Inflammatory macrophage (primary cell): ENCODE measurements at regions not wholly inside any gene's neighbourhood (a gene's known extent, or its start where the extent isn't known, plus 50 kb on each side); places are given as distances from the start of the nearest gene placed in this dataset.
"Not testable (repeated sequence)": the region's sequence is repeated elsewhere in the genome, so short reads cannot be mapped to it uniquely, and the experiment has no call there.

Experiments
- DNase-seq, 2 donors: peaks; one replicate each; pipeline ENCODE4 v3.0.0-alpha.2; 2020 to 2022

DNA sequence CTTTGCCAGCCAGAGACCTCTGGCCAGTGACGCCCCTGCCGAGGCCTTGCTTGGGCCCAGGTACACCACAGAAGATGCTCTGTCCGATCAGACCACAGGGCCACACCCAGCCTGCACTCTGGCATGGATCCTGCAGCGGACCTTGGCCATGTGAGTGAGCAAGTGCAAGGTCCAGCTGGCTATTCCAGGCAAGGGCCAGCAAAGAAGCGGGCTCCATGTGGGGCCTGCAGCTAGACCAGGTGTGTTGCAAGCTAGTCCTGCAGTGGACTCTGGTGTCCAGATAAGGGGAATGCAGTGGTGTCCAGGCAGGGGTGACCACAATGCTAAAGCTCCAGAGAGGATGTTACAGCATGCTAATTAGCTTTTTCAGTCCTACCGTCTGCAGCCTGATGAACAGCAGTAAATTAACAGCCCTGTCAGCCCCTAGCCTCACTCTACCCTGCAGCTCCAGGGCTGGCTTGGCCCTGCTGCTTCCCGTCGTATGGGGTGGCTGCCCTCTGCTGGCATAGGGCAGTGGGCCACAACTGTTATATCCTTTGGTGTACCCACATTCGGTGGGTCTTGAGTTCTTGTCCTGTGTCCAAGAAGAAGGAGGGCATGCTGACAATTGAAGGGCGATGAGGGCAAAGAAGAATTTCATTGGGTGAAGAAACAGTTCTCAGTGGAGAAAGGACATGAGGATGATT, 284.5 kb upstream of the POU5F2 start:
- no peak for DNase-seq

DNA sequence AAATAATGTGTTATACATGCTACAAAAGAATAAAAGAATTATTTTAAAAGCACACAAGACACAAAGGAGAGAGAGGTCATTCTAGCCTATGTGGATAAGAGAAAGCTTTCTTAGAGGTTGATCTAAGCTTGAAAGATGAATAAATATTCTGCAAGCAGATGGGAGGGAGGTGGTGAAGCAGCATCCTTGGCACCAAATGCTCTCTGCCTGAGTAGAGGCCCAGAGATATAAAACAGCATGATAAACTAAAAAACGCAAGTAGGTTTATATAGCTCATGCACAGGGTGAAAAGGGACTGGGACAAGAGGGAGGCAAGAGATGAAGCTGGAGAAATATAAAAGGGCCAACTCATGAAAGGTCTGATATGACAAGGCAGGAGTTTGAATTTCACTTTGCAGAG, 283.2 kb upstream of the POU5F2 start:
- DNase-seq: no peak

DNA sequence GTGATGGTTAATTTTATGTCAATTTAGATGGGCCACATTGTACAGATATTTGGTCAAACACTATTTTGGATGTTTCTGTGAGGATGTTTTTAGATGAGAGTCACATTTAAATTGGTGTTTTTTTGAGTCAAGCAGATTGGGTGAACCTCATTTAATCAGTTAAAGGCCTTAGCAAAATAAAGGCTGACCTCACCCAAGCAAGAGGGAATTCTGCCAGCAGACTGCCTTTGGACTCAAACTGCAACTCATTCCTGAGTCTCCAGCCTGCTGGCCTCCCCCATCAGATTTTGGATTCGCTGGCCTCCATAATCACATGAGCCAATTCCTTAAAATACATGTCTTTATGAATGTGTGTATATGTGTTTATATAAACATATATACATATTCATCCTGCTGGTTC, 282.7 kb upstream of the POU5F2 start:
- DNase-seq: no peak

DNA sequence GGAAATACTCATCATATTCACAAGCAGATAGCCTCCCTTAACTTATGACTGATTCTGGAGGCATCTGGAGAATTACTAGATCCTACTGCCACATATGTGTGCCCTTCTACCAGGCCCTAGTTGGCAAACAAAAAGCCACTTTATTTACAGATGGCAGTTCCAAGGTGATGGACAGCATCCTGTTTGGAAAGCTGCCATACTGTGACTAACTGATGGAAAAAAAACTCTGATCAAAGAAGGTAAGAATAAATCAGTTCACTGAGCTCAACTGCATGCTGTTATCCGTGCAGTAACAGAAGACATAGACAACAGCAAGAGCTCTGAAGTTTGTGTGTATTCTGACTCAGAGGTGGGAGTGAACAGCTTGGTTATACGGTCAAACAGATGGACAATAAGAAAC, 279.8 kb upstream of the POU5F2 start:
- no peak for DNase-seq

DNA sequence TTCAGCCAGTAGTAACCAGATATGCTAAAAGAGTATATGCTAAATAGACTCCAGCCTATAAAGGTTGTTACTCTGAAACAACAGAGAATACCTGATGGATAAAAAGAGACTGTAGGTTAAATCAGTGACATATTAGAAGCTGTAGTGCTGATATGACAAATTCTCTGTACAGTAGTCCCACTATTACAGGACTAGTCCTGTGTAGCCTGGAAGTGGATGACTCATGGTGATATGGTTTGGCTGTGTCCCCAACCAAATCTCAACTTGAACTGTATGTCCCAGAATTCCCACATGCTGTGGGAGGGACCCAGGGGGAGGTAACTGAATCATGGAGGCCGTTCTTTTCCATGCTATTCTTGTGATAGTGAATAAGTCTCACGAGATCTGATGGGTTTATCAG, 276.2 kb upstream of the POU5F2 start:
- no peak for DNase-seq

DNA sequence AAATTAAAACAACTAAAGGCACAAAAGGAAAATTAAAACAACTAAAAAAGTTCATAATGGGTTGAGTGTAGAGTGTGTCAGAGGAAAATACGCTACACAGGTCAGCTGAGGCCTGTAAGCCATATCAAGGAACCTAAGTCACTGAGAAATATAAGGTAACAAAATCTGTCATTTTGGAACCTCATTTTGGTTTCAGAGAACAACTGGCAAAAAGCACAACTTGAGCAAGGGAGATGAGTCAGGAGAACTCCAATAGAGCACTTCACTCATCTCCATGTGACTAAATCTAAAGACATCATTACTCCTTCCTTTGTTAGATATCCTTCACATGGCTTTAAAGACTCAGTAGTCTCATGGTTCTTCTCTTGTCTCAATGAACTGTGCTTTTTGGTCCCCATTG, 269.4 kb upstream of the POU5F2 start:
- no peak for DNase-seq

DNA sequence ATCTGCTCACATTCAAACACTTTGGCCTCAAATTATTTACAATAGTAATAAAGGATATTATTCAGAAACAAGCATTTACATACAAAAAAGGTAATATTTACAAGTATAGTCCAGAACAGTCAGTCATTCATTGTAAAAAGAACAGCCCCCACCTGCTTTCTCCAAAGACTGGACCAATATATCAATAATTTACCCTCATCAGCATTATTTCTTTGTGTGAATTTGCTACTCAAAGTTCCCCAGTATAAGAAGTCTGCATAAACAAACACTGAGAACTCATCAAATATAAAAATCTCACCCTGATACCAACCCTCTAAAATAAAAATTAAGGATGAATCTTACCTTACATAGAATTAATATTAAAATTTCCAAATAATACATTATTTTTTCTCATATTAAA, 267.8 kb upstream of the POU5F2 start:
- DNase-seq: no peak

DNA sequence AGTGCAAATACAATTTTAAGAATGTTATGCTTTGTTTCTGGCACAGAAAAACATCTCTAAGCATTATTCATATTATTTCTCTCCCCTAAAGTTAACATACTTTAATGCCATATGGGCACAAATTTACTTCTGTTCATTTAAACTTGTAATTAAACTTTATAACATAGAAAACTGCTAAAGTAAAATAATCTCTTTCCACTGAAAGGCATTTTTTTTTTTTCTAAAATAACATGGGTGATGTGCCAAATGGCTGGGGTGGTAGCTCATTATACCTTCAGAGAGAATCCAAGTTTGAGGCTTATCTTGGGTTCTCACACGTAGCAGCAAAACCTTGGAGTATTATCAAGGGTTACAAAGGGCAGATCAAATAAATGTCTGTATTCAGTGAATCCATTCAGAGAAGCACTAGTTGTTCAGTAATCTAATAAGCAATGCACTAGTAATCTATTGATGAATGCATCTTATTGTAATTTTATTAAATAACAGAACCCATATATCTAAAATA, 257.6 kb upstream of the POU5F2 start:
- no peak for DNase-seq

DNA sequence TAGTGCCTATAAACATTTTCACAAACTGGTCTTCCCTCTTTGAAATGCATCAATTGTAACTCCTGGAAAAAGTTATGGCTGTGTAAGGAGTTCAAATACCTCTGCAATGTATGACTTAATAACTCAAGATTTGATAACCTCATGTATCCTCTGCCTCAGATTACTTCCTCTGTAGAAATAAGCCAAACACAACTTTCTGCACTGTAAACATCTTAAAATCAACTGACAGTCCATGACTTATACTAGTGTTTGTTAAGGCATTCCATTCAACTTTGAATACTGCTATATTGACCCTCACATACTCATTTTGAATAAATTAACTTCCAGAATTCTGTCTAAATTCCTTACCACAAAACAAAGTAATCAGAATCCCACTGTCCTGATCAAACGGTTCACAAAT, 256.2 kb upstream of the POU5F2 start:
- no peak for DNase-seq

DNA sequence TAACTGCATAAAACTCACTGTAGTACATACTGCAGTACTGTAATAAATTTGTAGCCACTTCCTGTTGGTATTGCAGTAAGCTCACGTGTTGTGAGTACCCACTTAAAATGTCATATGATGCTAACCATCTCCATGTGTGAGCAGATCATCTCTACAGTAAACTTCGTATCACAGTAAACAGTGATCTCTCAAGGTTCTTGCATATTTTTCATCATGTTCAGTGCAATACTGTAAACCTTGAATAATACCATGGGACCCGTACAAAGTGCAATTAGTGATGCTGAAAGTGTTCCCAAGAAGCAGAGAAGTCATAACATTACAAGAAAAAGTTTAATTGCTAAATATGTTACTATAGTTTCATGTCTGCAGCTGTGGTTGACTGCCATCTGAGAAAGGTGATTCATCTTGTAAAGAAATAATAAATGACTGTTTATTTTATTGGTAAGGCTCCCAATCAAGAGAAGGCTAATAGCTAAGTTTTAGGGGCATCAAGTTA, 253.8 kb upstream of the POU5F2 start:
- DNase-seq: peak; percentile 26 to 30

DNA sequence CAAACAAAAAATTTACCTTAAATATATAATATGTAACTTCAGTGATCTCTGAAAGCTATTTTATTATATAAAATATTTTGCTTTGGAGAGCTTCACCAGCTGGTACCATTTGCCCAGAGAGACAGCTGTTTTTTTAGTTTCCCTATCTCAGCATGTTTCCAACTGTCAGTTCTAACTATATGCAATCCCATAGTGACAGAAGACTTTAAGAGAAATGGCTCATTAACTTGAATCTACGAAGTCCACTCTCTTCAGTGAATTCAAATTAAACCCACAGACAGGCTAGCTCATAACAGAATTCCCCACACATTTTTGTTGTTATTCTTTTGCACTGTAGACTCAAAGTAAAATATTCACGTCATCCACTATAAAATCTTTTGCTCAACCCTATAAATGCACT, 251.8 kb upstream of the POU5F2 start:
- DNase-seq: no peak

DNA sequence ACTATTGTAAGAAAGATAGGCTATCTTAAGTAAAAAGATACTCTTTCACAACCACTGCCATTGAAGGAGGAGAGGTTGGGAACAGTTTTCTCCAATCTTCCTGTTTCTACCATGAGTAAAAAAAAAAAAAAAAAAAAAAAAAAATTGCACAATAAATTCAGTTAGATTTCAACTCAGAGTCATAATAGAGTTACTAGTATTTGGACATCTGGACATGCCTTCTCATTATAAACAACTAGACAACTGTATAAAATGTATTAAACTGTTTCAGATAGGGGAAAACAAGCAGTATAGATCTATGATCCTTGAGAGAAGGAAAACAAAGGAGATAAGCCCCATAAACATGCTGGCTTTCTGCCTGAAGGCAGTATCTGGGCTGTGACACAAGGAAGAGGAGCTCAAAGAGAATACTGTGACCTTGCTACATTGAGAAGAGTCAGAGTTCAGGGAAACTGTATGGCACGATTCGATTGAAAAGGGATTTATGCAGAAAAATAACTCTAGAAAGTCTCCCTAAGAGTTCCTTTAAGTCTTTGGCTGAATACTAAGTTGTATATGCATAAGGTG, 249.2 kb upstream of the POU5F2 start:
- DNase-seq: peak in 1 of 2 donors; percentile 40

DNA sequence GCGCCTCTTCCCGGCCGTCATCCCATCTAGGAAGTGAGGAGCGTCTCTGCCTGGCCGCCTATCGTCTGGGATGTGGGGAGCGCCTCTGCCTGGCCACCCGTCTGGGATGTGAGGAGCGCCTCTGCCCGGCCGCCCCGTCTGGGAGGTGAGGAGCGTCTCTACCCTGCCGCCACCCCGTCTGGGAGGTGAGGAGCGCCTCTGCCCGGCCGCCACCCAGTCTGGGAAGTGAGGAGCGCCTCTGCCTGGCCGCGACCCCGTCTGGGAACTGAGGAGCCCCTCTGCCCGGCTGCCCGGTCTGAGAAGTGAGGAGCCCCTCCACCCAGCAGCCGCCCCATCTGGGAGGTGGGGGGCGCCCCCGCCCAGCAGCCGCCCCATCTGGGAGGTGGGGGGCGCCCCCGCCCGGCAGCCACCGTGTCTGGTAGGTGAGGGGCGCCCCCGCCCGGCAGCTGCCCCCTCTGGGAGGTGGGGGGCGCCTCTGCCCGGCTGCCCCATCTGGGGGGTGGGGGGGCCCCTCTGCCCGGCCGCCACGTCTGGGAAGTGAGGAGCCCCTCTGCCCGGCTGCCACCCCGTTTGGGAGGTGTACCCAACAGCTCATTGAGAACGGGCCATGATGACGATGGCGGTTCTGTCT, 244.7 kb upstream of the POU5F2 start:
- not testable (repeated sequence) for DNase-seq

DNA sequence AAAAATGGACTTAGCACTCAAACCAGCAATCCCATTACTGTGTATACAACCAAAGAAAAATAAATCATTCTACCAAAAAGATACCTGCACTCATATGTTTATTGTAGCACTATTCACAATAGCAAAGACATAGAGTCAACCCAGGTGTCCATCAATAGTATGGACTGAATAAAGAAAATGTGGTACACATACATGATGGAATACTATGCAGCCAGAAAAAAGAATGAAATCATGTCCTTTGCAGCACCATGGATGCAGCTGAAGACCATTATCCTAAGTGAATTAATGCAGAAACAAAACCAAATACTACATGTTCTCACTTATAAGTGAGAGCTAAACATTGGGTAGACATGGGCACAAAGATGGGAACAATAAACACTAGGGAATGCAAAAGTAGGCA, 236.8 kb upstream of the POU5F2 start:
- DNase-seq: no peak

DNA sequence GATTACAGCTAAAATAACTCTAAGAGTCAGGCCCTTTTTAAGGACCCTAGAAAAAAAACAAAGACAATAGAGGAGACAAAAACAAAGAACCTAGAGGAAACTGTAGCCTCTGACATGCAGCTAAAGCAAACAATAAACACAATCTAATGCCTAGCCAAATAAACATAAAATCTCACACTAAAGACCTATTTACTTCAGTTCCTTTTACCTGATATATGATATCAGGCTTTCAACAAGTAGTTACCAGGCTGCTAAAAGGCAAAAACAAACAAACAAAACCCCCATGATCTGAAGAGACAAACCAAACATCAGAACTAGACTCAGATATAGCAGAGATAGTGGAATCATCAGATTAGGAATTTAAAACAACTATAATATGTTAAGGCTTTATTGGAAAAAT, 226.5 kb upstream of the POU5F2 start:
- no peak for DNase-seq

DNA sequence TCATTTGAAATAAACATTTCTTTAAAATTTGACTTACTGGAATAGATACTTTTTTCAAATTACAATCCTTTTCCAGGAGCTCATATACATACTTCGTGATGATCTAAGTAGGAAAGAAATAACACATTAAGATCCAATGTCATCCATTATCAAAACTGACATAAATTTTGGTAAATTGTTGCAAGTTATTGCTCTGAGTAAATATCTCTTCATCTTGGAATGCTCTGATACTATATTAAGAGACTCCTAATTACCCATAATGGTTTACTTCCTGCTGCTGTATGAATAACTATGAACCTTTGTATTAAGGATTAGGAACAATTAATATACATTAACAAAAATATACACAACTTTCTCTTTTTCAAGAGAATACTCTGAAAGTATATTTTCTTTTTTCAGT, 223.0 kb upstream of the POU5F2 start:
- DNase-seq: no peak

DNA sequence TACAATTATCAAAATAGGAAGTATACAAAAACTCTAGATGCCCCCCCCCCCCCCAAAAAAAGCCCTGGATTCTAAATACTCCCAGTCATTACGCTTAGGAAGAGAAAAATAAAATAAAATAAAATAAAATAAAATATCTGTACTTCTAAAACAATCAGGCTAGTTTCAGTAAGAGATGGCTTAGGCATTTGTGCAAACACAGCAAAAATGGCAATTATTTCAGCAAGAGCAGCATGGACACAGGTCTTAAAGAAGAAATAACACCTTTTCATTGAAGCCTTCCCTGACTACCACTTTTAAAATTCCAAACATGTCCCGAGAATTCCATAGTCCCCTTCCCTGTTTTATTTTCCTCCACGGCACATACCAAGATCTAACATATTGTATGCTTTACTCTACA, 218.6 kb upstream of the POU5F2 start:
- no peak for DNase-seq

DNA sequence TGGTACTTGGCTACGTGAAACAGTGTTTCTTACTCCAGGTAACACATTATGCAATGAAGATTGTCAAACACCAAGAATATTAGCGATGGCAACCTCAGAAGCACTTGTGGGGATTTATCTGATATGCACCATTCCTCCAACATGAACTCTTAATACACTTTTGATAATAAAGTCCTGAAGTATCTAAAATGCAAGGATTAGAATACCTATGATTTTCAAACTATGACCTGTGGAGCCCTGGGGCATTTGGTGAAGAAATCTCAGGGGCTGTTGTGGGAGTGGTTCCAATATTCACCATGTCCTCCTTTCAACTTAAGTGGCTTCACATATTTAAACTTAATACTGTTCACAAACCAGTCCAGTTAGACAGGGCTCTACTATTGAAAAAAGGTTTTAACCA, 214.6 kb upstream of the POU5F2 start:
- no peak for DNase-seq

DNA sequence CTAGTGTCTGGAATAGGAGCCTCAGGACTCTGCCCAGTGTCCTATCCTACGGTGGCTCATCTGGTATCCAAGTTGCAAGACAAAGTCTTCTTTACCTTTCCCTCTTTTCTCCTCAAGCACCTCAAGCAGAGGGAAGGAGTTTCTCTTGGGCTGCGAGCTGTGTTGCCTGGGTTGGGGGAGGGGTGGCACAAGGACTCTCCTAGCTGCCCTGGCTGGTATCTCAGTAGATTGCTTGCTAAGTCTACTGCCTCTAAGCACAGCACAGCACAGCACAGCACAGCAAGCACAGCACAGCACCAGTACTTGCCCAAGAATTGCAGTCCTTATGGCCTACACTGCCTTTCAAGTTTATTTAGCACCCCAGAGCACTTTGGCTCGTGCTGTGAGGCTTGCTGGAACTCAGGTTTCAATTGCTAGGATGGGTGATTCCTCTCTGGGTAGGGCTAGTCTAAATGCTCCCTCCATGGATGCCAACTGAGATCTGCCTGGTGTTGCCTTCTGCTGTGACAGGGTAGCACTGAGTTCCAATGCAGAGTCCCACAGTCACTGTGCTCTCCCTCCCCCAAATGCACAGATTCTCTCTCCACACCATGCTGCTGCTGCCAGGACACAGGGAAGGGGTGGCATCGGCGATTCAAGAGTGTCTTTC, 213.1 kb upstream of the POU5F2 start:
- no peak for DNase-seq

DNA sequence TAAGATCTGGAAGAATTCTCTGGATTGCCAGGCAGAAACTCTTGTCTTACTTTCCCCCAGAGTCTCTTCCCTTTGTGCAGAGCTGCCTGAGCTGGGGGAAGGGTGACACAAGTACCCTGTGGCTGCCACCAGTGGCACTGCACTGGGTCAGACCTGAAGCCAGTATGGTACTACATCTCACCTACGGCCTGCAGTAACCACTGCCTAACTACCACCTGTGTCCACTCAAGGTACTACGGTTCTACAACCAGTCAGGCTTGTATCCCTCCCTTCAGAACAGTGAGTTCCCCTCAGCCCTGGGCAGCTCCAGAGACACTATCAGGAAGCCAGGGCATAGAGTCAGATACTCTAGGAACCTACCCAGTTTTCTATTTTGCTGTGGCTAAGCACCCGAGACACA, 212.0 kb upstream of the POU5F2 start:
- DNase-seq: no peak

DNA sequence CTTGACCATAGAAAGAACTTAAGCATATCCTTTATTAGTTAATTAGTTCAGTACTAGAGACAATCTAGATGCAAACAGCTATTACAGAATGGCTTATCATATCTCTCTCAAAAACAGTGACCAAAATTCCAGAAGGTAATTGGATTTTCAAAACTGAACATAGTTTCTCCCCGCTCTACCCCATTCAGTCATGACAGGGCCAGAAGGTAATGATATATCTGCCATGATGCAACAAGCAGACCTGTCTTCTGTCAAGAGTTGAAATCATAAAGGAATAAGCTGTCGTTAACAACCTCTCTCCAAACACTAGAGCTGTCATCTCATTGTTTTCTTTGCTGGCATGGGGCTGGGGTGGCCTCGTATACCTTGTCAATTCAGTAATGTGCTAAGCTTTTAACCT, 200.5 kb upstream of the POU5F2 start:
- DNase-seq: no peak

DNA sequence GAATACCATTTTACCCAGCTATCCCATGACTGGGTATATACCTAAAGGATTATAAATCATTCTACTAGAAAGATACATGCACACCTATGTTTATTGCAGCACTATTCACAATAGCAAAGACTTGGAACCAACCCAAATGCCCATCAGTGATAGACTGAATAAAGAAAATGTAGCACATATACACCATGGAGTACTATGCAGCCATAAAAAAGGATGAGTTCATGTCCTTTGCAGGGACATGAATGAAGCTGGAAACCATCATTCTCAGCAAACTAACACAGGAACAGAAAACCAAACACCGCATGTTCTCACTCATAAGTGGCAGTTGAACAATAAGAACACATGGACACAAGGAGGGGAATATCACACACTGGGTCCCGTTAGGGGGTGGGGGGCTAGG, 191.9 kb upstream of the POU5F2 start:
- DNase-seq: not testable (repeated sequence)

DNA sequence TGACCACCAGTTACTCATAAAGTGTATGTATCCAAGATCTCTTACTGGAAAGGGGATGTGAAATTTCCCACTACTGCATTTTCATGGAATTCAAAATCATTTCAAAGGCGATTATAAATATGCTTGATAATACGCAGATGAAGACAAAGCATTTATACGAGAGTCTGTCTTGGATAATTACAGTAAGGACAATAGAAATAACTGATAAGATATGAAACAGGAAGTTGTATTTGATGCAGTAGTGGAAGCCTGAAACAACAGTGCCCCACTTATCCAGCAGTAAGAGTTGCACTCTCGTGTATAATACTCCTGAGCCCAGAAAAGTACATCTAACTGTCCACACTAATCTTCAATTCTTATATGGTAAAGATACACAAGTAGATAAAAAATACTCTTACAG, 188.7 kb upstream of the POU5F2 start:
- no peak for DNase-seq

DNA sequence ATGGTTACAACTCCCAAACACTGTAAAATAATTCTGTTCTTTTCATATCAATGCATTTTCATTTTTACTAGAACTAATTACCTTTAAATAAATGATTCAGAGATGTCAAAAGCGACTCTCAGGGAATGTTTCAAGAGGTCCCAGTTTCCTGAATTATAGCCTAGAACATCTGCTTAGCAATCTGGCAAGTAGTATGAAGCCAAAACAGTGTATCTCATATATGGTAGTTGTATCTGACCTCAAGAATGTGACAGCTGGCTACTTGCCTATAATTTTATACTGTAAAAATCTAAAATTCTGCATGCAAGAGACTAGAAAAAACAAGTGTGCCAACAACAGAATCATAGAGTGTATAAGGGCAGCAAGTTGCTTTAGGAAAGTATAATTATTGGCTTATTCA, 187.7 kb upstream of the POU5F2 start:
- no peak for DNase-seq
